ENCODE measurements at regions not wholly inside any gene's neighbourhood (a gene's known extent, or its start where the extent isn't known, plus 50 kb on each side); places are given as distances from the start of the nearest gene placed in this dataset.
A peak's percentile ranks its signal among the peaks of the same experiment; 100 is the strongest.

DNA sequence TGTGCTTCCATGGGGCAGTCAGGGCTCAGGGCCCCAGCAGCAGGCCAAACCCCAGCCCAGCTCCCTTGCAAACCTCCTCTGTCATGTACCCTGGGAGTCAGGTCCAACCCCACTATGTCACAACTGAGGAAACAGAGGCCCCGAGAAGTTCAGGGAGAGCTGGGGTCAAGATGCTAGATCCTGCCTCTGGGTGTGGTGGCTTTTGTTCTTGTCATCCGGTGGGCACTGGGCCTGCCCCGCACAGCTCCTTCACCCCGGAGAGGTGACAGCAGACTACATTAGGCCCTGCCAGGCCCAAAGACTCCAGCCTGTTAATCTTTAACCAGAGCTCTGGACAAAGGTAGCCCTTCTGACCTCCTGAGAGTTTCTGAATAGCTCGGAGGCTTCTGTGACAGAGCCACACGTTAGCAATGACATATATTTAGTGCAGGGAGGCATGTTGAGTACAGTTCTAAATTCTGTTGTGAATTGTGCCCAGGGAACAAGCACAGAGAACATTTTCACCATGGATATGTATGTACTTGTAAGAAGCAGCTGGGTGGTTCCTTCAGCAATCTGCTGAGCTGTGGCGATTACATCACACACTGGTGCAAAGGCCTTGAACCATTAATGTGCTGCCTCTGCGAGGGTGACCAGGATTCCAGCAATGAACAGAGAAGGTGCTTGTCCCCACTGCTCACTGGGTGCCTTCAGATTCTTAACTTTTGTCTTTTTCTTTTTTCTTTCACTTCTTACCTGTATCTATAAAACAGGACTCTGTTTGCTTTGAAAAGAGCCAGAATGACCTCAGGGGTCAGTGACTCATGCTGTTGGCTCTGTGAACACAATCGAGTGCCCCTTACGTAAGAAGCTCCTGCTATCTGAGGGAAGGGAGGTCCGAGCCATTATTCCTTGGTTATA lies 102.8 kb downstream of the RHOU start:
- peak; percentile 61 to 81 (median 62) for DNase-seq
- TF ChIP-seq, protein P1, sequence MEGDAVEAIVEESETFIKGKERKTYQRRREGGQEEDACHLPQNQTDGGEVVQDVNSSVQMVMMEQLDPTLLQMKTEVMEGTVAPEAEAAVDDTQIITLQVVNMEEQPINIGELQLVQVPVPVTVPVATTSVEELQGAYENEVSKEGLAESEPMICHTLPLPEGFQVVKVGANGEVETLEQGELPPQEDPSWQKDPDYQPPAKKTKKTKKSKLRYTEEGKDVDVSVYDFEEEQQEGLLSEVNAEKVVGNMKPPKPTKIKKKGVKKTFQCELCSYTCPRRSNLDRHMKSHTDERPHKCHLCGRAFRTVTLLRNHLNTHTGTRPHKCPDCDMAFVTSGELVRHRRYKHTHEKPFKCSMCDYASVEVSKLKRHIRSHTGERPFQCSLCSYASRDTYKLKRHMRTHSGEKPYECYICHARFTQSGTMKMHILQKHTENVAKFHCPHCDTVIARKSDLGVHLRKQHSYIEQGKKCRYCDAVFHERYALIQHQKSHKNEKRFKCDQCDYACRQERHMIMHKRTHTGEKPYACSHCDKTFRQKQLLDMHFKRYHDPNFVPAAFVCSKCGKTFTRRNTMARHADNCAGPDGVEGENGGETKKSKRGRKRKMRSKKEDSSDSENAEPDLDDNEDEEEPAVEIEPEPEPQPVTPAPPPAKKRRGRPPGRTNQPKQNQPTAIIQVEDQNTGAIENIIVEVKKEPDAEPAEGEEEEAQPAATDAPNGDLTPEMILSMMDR (IDR thresholded peaks at IDR 0.05) = no peak
- Histone ChIP-seq H3K9me3 (peaks cover 3% of the 10 kb centered on the region), H3K4me3 (no peak overlapping the region), H3K4me1 (ENCODE audit: low read depth) (peaks cover 28% of the 10 kb centered on the region), H3K36me3 (ENCODE audit: low read depth) (no peaks in the 10 kb centered on the region)
- intact Hi-C loops (cut with DNase I, micrococcal nuclease) = no loop called here
- ATAC-seq = peak; percentile 83

GRCh38 chr1:228838717-228839500 lies 103.6 kb downstream of the RHOU start:
- Histone ChIP-seq H3K4me1 (ENCODE audit: low read depth) (peaks cover 28% of the 10 kb centered on the region), H3K36me3 (ENCODE audit: low read depth) (no peaks in the 10 kb centered on the region), H3K9me3 (peaks cover 3% of the 10 kb centered on the region), H3K4me3 (no peak overlapping the region)
- ATAC-seq (no peak), DNase-seq (no peak)
- intact Hi-C loops (cut with DNase I, micrococcal nuclease) = no loop called here
- TF ChIP-seq, protein P1 (IDR thresholded peaks at IDR 0.05) = no peak

DNA sequence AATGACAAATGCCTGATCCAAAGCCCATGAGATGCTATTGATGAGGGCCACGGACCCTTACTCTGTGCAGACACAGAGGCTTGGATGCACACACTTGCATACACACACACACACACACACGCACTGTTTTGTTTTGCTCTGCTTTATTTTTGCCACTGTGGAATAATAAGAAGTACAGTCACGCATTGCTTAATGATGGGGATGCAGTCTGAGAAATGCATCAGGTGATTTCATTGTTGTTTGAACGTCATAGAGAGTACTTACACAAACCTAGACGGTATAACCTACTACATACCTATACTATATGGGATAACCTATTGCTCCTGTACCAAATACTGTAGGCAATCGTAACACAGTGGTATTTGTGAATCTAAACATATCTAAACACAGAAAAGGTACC lies 104.4 kb downstream of the RHOU start:
- Histone ChIP-seq H3K4me1 (ENCODE audit: low read depth) (peaks cover 28% of the 10 kb centered on the region), H3K36me3 (ENCODE audit: low read depth) (no peaks in the 10 kb centered on the region), H3K4me3 (no peak overlapping the region), H3K9me3 (peaks cover 3% of the 10 kb centered on the region)
- intact Hi-C loops (cut with DNase I, micrococcal nuclease) = no loop called here
- TF ChIP-seq, protein P1 (IDR thresholded peaks at IDR 0.05) = no peak
- no peak for DNase-seq
- no peak for ATAC-seq

GRCh38 chr1:228841632-228842031 lies 106.4 kb downstream of the RHOU start:
- H3K4me1 ChIP-seq (ENCODE audit: low read depth) = peaks cover 20% of the 10 kb centered on the region
- intact Hi-C loops (cut with DNase I, micrococcal nuclease) = no loop called here
- DNase-seq (no peak), ATAC-seq (no peak)
- H3K36me3 ChIP-seq (ENCODE audit: low read depth) = no peaks in the 10 kb centered on the region
- peaks cover 3% of the 10 kb centered on the region for H3K9me3 ChIP-seq
- TF ChIP-seq, protein P1 (IDR thresholded peaks at IDR 0.05) = no peak
- H3K4me3 ChIP-seq = no peak overlapping the region

DNA sequence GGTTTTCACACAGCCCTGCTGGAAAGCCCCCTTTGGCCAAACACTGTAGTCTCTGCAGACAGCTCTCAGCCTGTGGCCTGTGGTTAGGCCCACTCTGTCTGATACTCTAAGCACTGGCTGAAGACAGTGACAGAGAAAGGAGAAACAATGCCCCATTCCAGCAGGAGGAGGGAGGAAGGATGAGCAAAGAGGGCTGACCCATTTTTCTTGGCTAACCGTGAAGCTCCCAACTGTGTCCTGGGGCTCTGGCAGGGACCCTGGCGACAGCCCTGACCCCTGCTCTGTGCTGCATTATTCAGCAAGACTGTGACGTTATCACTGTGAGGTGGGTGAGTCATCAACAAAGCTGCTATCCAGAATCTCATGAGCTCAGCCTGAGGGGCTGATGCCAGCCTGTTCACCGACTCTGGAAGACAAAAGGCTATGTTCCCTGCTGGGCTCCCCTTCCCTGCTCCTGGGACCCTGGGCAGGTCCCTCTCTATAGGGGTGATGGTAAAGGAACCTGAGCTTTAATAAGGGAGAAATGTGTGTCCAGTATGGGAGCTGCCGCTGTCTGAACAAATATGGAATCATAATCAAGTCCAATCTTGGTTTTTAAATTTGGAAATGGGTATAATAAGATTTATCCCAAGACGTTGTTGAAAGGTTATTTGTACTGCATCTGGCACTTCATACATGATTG lies 107.0 kb downstream of the RHOU start:
- Histone ChIP-seq H3K36me3 (ENCODE audit: low read depth) (no peaks in the 10 kb centered on the region), H3K4me3 (no peak overlapping the region), H3K4me1 (ENCODE audit: low read depth) (peaks cover 17% of the 10 kb centered on the region), H3K9me3 (peaks cover 3% of the 10 kb centered on the region)
- DNase-seq (peak in 1 of 3 donors; percentile 7), ATAC-seq (no peak)
- TF ChIP-seq, protein P1 (IDR thresholded peaks at IDR 0.05) = no peak
- intact Hi-C loops (cut with DNase I, micrococcal nuclease) = no loop called here

All from mucosa of descending colon (tissue), 3 donors.